Hepatocyte (in vitro differentiated cells): ENCODE measurements at regions not wholly inside any gene's neighbourhood (a gene's known extent, or its start where the extent isn't known, plus 50 kb on each side); places are given as distances from the start of the nearest gene placed in this dataset.

Source experiments
- CTCF ChIP-seq: fragments of 200-600 bp; sonication (generic); IDR thresholded peaks from 2 replicates; pipeline ENCODE4 v1.5.1; 2016; ENCODE audit warnings: antibody characterized with exemption, mild to moderate bottlenecking; ENCODE audit not compliant: poor library complexity
- EZH2phosphoT487 ChIP-seq: fragments of 200-600 bp; sonication (generic); IDR thresholded peaks from one replicate; pipeline ENCODE4 v1.6.1; 2018; ENCODE audit warnings: antibody characterized with exemption, mild to moderate bottlenecking, low read depth, moderate library complexity; ENCODE audit not compliant: unreplicated experiment, severe bottlenecking

GRCh38 chr1:239049571-239049970, 336.8 kb upstream of the CHRM3 start:
- TF ChIP-seq CTCF: no peak
- TF ChIP-seq EZH2phosphoT487: no peak
